AG04449 (cell line): ENCODE measurements at regions not wholly inside any gene's neighbourhood (a gene's known extent, or its start where the extent isn't known, plus 50 kb on each side); places are given as distances from the start of the nearest gene placed in this dataset.
"Not testable (repeated sequence)": the region's sequence is repeated elsewhere in the genome, so short reads cannot be mapped to it uniquely, and the experiment has no call there.

Experiments used
- CTCF ChIA-PET: fragments of 350-600 bp; formaldehyde crosslinking; extraction: SDS; loops from one replicate; lab custom pipeline; 2021; ENCODE audit warnings: antibody characterized with exemption; lab: Yijun Ruan, JAX
- POLR2A ChIA-PET: fragments of 400-600, 350-600 bp; formaldehyde crosslinking; extraction: SDS; loops from one replicate; lab custom pipeline; 2020; ENCODE audit warnings: antibody characterized with exemption, inconsistent platforms; lab: Yijun Ruan, JAX
- DNase-seq: peaks from one replicate; pipeline ENCODE4 v3.0.0-alpha.2; 2010; ENCODE audit warnings: low read depth, low spot score
- H3K4me3 ChIP-seq: 2 replicates; pipeline ENCODE4 v1.5.1; 2011; ENCODE audit warnings: low read depth, mild to moderate bottlenecking, control low read depth, low read length
- CTCF ChIP-seq: IDR thresholded peaks from one replicate; pipeline ENCODE4 v1.5.1; 2011; ENCODE audit warnings: mild to moderate bottlenecking, moderate library complexity, low read length, control low read depth, inconsistent platforms; ENCODE audit not compliant: insufficient read depth; ENCODE audit errors: missing control alignments

GRCh38 chr5:116709082-116709481 is 134.5 kb upstream of the SEMA6A start:
- no peak overlapping the region for H3K4me3 ChIP-seq
- ChIA-PET POLR2A (no interaction called here), CTCF (no interaction called here)
- TF ChIP-seq CTCF = no peak
- DNase-seq = no peak

GRCh38 chr5:116705121-116705519 is 130.5 kb upstream of the SEMA6A start:
- POLR2A ChIA-PET, CTCF ChIA-PET, DNase-seq, H3K4me3 ChIP-seq: not testable (repeated sequence)

- no peak for TF ChIP-seq CTCF
- ChIA-PET CTCF (no interaction called here), POLR2A (no interaction called here)
- no peak for DNase-seq
- H3K4me3 ChIP-seq = no peak overlapping the region
These were observed 129.3 kb upstream of the SEMA6A start for GRCh38 chr5:116703941-116704340.

- no peak for DNase-seq
- CTCF ChIA-PET = no interaction called here
- no peak overlapping the region for H3K4me3 ChIP-seq
- POLR2A ChIA-PET = no interaction called here
- TF ChIP-seq CTCF = no peak
These were observed 128.7 kb upstream of the SEMA6A start for GRCh38 chr5:116703328-116703727.

GRCh38 chr5:116702776-116703175 is 128.2 kb upstream of the SEMA6A start:
- ChIA-PET CTCF (no interaction called here), POLR2A (no interaction called here)
- no peak for TF ChIP-seq CTCF
- no peak overlapping the region for H3K4me3 ChIP-seq
- no peak for DNase-seq

- POLR2A ChIA-PET = no interaction called here
- H3K4me3 ChIP-seq = no peak overlapping the region
- TF ChIP-seq CTCF = no peak
- CTCF ChIA-PET = no interaction called here
- no peak for DNase-seq
These were observed 124.7 kb upstream of the SEMA6A start for GRCh38 chr5:116699332-116699731.

- TF ChIP-seq CTCF = no peak
- ChIA-PET POLR2A (no interaction called here), CTCF (no interaction called here)
- DNase-seq = no peak
- no peak overlapping the region for H3K4me3 ChIP-seq
These were observed 121.7 kb upstream of the SEMA6A start for GRCh38 chr5:116696366-116696765.
